ENCODE measurements at regions not wholly inside any gene's neighbourhood (a gene's known extent, or its start where the extent isn't known, plus 50 kb on each side); places are given as distances from the start of the nearest gene placed in this dataset.

GRCh38 chr3:28982906-28983305, 298.0 kb upstream of the RBMS3 start:
- TF ChIP-seq CTCF (conservative IDR thresholded peaks at IDR 0.05) (no peak), ZFX (IDR thresholded peaks at IDR 0.05) (no peak)
